Keratinocyte (primary cell): ENCODE measurements at regions not wholly inside any gene's neighbourhood (a gene's known extent, or its start where the extent isn't known, plus 50 kb on each side); places are given as distances from the start of the nearest gene placed in this dataset.

Experiments
- DNase-seq: peaks from one replicate; pipeline ENCODE4 v3.0.0-alpha.2; 2011; ENCODE audit warnings: low read depth, missing footprints, low spot score
- FAIRE-seq: peaks from 2 replicates; lab custom pipeline; 2011; peaks lifted over from hg19 to GRCh38; lab: Jason Lieb, UNC
- H2AFZ ChIP-seq: 2 replicates; pipeline ENCODE4 v1.6.0; 2012; ENCODE audit warnings: low read length, control low read depth, inconsistent platforms; ENCODE audit not compliant: control insufficient read depth
- H3K27ac ChIP-seq: 2 replicates; pipeline ENCODE4 v1.5.1; 2011; ENCODE audit warnings: low read length; ENCODE audit not compliant: control insufficient read depth, insufficient read depth
- H3K27me3 ChIP-seq: 3 replicates; pipeline ENCODE4 v1.6.0; 2011; ENCODE audit warnings: low read length; ENCODE audit not compliant: control insufficient read depth, insufficient read depth; ENCODE audit errors: extremely low read depth
- H3K36me3 ChIP-seq, 2 experiments: 2 replicates in 1 of 2; 3 replicates in 1 of 2; pipeline ENCODE4 v1.5.1; 2011; ENCODE audit warnings: low read length in 2 of 2, mild to moderate bottlenecking in 1 of 2; ENCODE audit not compliant: control insufficient read depth in 2 of 2, insufficient read depth in 2 of 2; ENCODE audit errors: extremely low read depth in 1 of 2
- H3K4me1 ChIP-seq: 3 replicates; pipeline ENCODE4 v1.5.1; 2011; ENCODE audit warnings: low read length; ENCODE audit not compliant: control insufficient read depth, insufficient read depth; ENCODE audit errors: extremely low read depth
- H3K4me2 ChIP-seq: 3 replicates; pipeline ENCODE4 v1.6.0; 2011; ENCODE audit warnings: low read depth, low read length; ENCODE audit not compliant: control insufficient read depth, insufficient read depth; ENCODE audit errors: extremely low read depth
- H3K4me3 ChIP-seq, 3 experiments: fragments of 200-600 bp in 1 of 3; sonication (generic) in 1 of 3; 2 replicates in 2 of 3; 3 replicates in 1 of 3; pipeline ENCODE4 v1.5.1; 2011 to 2016; ENCODE audit warnings: low read length in 3 of 3, mild to moderate bottlenecking in 3 of 3, control low read depth in 2 of 3, inconsistent platforms in 1 of 3, low read depth in 1 of 3, mixed read lengths in 1 of 3, mixed run types in 1 of 3, moderate library complexity in 1 of 3; ENCODE audit not compliant: control insufficient read depth in 2 of 3, insufficient read depth in 2 of 3; ENCODE audit errors: extremely low read depth in 1 of 3
- H3K79me2 ChIP-seq: 2 replicates; pipeline ENCODE4 v1.6.0; 2012; ENCODE audit warnings: low read length; ENCODE audit not compliant: control insufficient read depth, insufficient read depth
- H3K9ac ChIP-seq: 3 replicates; pipeline ENCODE4 v1.6.0; 2011; ENCODE audit warnings: low read length; ENCODE audit not compliant: control insufficient read depth, insufficient read depth; ENCODE audit errors: extremely low read depth
- H3K9me1 ChIP-seq: 3 replicates; pipeline ENCODE4 v1.6.0; 2011; ENCODE audit warnings: low read length; ENCODE audit not compliant: control insufficient read depth, insufficient read depth; ENCODE audit errors: extremely low read depth
- H3K9me3 ChIP-seq: 2 replicates; pipeline ENCODE4 v1.5.1; 2012; ENCODE audit warnings: low read depth, low read length; ENCODE audit not compliant: control insufficient read depth
- H4K20me1 ChIP-seq: 3 replicates; pipeline ENCODE4 v1.6.0; 2011; ENCODE audit warnings: low read length; ENCODE audit not compliant: control insufficient read depth, insufficient read depth; ENCODE audit errors: extremely low read depth
- CTCF ChIP-seq, 3 experiments: IDR thresholded peaks in 1 of 3; conservative IDR thresholded peaks in 1 of 3; optimal IDR thresholded peaks in 1 of 3; 2 replicates in 2 of 3; 3 replicates in 1 of 3; pipeline versions ENCODE3 to v1.5.1; 2011; ENCODE audit warnings: low read length in 3 of 3, mild to moderate bottlenecking in 3 of 3, moderate library complexity in 2 of 3, control low read depth in 1 of 3, inconsistent platforms in 1 of 3; ENCODE audit not compliant: insufficient read depth in 2 of 3; ENCODE audit errors: extremely low read depth in 1 of 3
- EZH2 ChIP-seq: IDR thresholded peaks from one replicate; pipeline ENCODE4 v1.6.1; 2012; ENCODE audit warnings: inconsistent platforms, mild to moderate bottlenecking, low read length, moderate library complexity
- dilution Hi-C: fragments of 300-500 bp; cut with MboI; formaldehyde crosslinking; loops from one replicate; pipeline ENCODE4 v1.7.0; 2020; ENCODE audit warnings: low sequenced_read_pairs; ENCODE audit not compliant: extremely low pct_ligation_motif_present

- Histone ChIP-seq H2AFZ (no peak overlapping the region), H3K9me1 (no peaks in the 10 kb centered on the region), H4K20me1 (no peaks in the 10 kb centered on the region), H3K9me3 (no peaks in the 10 kb centered on the region), H3K36me3 (no peaks in the 10 kb centered on the region), H3K9ac (no peak overlapping the region), H3K27ac (no peak overlapping the region), H3K4me2 (peak overlapping the region; percentile 56), H3K27me3 (peaks cover 3% of the 10 kb centered on the region), H3K4me1 (peaks cover 50% of the 10 kb centered on the region), H3K79me2 (no peaks in the 10 kb centered on the region), H3K4me3 (no peak overlapping the region)
- TF ChIP-seq CTCF (optimal IDR thresholded peaks at IDR 0.05 in 1 of 3, IDR thresholded peaks at IDR 0.05 in 1 of 3, conservative IDR thresholded peaks at IDR 0.05 in 1 of 3; ENCODE audit: extremely low read depth in 1 of 3, insufficient read depth in 2 of 3, low read length in 3 of 3): no peak
- no peak for TF ChIP-seq EZH2
- DNase-seq: no peak
- dilution Hi-C loops: no loop called here
- FAIRE-seq: no peak
Measured at GRCh38 chr3:72659188-72659587, 189.1 kb downstream of the SHQ1 start.

GRCh38 chr3:72658466-72659100, 189.7 kb downstream of the SHQ1 start:
- Histone ChIP-seq H3K79me2 (no peaks in the 10 kb centered on the region), H3K27ac (no peak overlapping the region), H2AFZ (no peak overlapping the region), H4K20me1 (no peaks in the 10 kb centered on the region), H3K4me2 (peak overlapping the region; percentile 56), H3K4me1 (peaks cover 50% of the 10 kb centered on the region), H3K9ac (no peak overlapping the region), H3K27me3 (peaks cover 3% of the 10 kb centered on the region), H3K4me3 (no peak overlapping the region), H3K9me3 (no peaks in the 10 kb centered on the region), H3K9me1 (no peaks in the 10 kb centered on the region), H3K36me3 (no peaks in the 10 kb centered on the region)
- TF ChIP-seq CTCF (optimal IDR thresholded peaks at IDR 0.05 in 1 of 3, IDR thresholded peaks at IDR 0.05 in 1 of 3, conservative IDR thresholded peaks at IDR 0.05 in 1 of 3; ENCODE audit: extremely low read depth in 1 of 3, insufficient read depth in 2 of 3, low read length in 3 of 3) (no peak), EZH2 (no peak)
- peak; percentile 17 for FAIRE-seq
- dilution Hi-C loops: no loop called here
- no peak for DNase-seq
